IMR-90 (cell line): ENCODE measurements at regions not wholly inside any gene's neighbourhood (a gene's known extent, or its start where the extent isn't known, plus 50 kb on each side); places are given as distances from the start of the nearest gene placed in this dataset.

Experiments
- POLR2A ChIP-seq: IDR thresholded peaks from 2 replicates; pipeline ENCODE4 v1.6.1; 2012; ENCODE audit warnings: mild to moderate bottlenecking, low read depth, low read length
- RAD21 ChIP-seq: IDR thresholded peaks from 2 replicates; pipeline ENCODE4 v1.6.1; 2012; ENCODE audit warnings: low read length, improper control_type of control experiment
- TF ChIP-seq, protein P1 (sequence below): conservative IDR thresholded peaks from 2 replicates; pipeline ENCODE4 v1.5.1; 2012; ENCODE audit warnings: mild to moderate bottlenecking, low read depth, low read length, improper control_type of control experiment

DNA sequence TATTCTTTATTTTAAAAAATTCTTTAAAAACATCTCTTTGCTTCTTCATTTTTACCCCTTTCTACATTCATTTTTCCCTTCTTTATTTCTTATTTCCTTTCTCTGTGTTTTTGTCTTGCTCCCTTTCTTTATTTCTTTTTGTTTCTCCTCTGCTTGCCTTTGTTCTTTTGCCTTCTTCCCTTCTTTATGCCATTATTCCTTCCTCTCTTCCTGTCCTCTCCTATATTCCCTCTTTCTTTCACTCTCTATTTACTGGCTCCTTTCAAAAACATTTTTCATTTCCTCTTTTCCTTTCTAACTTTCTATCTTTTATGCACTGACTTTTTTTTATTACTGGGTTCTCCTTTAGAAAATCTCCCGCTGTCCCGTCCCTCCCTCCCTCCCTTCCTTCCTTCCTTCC lies 102.2 kb downstream of the RBMX2 start:
- TF ChIP-seq POLR2A (no peak), RAD21 (no peak)
- TF ChIP-seq, protein P1, sequence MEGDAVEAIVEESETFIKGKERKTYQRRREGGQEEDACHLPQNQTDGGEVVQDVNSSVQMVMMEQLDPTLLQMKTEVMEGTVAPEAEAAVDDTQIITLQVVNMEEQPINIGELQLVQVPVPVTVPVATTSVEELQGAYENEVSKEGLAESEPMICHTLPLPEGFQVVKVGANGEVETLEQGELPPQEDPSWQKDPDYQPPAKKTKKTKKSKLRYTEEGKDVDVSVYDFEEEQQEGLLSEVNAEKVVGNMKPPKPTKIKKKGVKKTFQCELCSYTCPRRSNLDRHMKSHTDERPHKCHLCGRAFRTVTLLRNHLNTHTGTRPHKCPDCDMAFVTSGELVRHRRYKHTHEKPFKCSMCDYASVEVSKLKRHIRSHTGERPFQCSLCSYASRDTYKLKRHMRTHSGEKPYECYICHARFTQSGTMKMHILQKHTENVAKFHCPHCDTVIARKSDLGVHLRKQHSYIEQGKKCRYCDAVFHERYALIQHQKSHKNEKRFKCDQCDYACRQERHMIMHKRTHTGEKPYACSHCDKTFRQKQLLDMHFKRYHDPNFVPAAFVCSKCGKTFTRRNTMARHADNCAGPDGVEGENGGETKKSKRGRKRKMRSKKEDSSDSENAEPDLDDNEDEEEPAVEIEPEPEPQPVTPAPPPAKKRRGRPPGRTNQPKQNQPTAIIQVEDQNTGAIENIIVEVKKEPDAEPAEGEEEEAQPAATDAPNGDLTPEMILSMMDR = no peak
